HCT116 (cell line): ENCODE measurements at regions not wholly inside any gene's neighbourhood (a gene's known extent, or its start where the extent isn't known, plus 50 kb on each side); places are given as distances from the start of the nearest gene placed in this dataset.

Experiments
- ATAC-seq: fragments of 200-7000 bp; cut with Tn5 transposase; 2 replicates; pipeline ENCODE4 v1.9.1; 2020; ENCODE audit warnings: mild to moderate bottlenecking, moderate library complexity
- BruUV-seq: library from RNA; stranded (reverse); fragments of 400-500 nt; replicated peaks from 2 replicates; lab custom pipeline; 2021; lab: Mats Ljungman, UMichigan
- CTCF ChIA-PET: fragments of 300-600 bp; sonication (Branson Sonifier 250); formaldehyde crosslinking; loops from one replicate; lab custom pipeline; 2021; ENCODE audit warnings: antibody characterized with exemption; lab: Charles Lee
- POLR2A ChIA-PET: fragments of 300-600, 350-600 bp; sonication (Branson Sonifier 250); formaldehyde crosslinking; loops from one replicate; lab custom pipeline; 2021; ENCODE audit warnings: antibody characterized with exemption; lab: Charles Lee
- RAD21 ChIA-PET, 2 experiments: fragments of 300-600 bp; sonication (Branson Sonifier 250); formaldehyde crosslinking; loops; one replicate each; lab custom pipeline; 2023; ENCODE audit warnings: low total read pairs in 2 of 2; ENCODE audit not compliant: uncharacterized antibody in 2 of 2, unreplicated experiment in 2 of 2, low non-redundant PET in 1 of 2; lab: Charles Lee
- DNase-seq: peaks from one replicate; pipeline ENCODE4 v3.0.0-alpha.2; 2010; ENCODE audit warnings: low read depth, low spot score
- H2AFZ ChIP-seq: fragments of 200-600 bp; shearing (Covaris generic), sonication (generic); 2 replicates; pipeline ENCODE4 v1.6.1; 2017; ENCODE audit warnings: low read depth, mixed run types, mixed read lengths, antibody characterized with exemption, low read length; ENCODE audit not compliant: poor library complexity, severe bottlenecking
- H3K27ac ChIP-seq: 2 replicates; pipeline ENCODE4 v1.5.1; 2012; ENCODE audit warnings: low read depth, low read length
- H3K27me3 ChIP-seq: fragments of 200-600 bp; sonication (generic); 2 replicates; pipeline ENCODE4 v1.6.1; 2016; ENCODE audit warnings: mixed run types, low read length, mixed read lengths; ENCODE audit not compliant: insufficient read depth
- H3K36me3 ChIP-seq, 2 experiments: fragments of 200-500 bp in 1 of 2; fragments of 200-600 bp in 1 of 2; sonication (Bioruptor generic) in 1 of 2; sonication (generic) in 1 of 2; 2 replicates each; pipeline versions ENCODE4 v1.5.1 to v1.6.1; 2014 to 2016; ENCODE audit warnings: low read length in 2 of 2, inconsistent platforms in 1 of 2, mixed read lengths in 1 of 2, mixed run types in 1 of 2; ENCODE audit not compliant: insufficient read depth in 2 of 2, control insufficient read depth in 1 of 2
- H3K4me1 ChIP-seq, 2 experiments: fragments of 200-600 bp in 1 of 2; sonication (generic) in 1 of 2; 2 replicates each; pipeline versions ENCODE4 v1.5.1 to v1.6.1; 2012 to 2017; ENCODE audit warnings: low read length in 2 of 2, inconsistent platforms in 1 of 2, mild to moderate bottlenecking in 1 of 2, mixed read lengths in 1 of 2, mixed run types in 1 of 2, moderate library complexity in 1 of 2; ENCODE audit not compliant: insufficient read depth in 2 of 2, control insufficient read depth in 1 of 2
- H3K4me2 ChIP-seq: fragments of 200-600 bp; sonication (generic); 2 replicates; pipeline ENCODE4 v1.6.1; 2017; ENCODE audit warnings: mixed run types, low read length, mixed read lengths
- H3K4me3 ChIP-seq, 2 experiments: fragments of 200-600 bp in 1 of 2; sonication (generic) in 1 of 2; replicated peaks in 1 of 2; 2 replicates each; pipeline ENCODE4 v1.5.1; 2011 to 2016; ENCODE audit warnings: low read length in 2 of 2, control low read depth in 1 of 2, low read depth in 1 of 2, mild to moderate bottlenecking in 1 of 2, mixed read lengths in 1 of 2, mixed run types in 1 of 2
- H3K79me2 ChIP-seq: fragments of 200-600 bp; sonication (generic); 2 replicates; pipeline ENCODE4 v1.6.1; 2017; ENCODE audit warnings: mild to moderate bottlenecking, mixed run types, low read length, moderate library complexity, mixed read lengths; ENCODE audit not compliant: insufficient read depth
- H3K9ac ChIP-seq: fragments of 200-600 bp; sonication (generic); 2 replicates; pipeline ENCODE4 v1.6.1; 2016; ENCODE audit warnings: low read length, mixed read lengths
- H3K9me2 ChIP-seq: fragments of 200-600 bp; sonication (generic), shearing (Covaris generic); 2 replicates; pipeline ENCODE4 v1.6.1; 2017; ENCODE audit warnings: mixed run types, mild to moderate bottlenecking, moderate library complexity; ENCODE audit not compliant: insufficient read depth
- H3K9me3 ChIP-seq, 2 experiments: fragments of 200-500 bp in 1 of 2; fragments of 200-600 bp in 1 of 2; sonication (Bioruptor generic) in 1 of 2; sonication (generic) in 1 of 2; 2 replicates each; pipeline ENCODE4 v1.6.1; 2014 to 2017; ENCODE audit warnings: low read length in 2 of 2, mixed read lengths in 2 of 2, inconsistent platforms in 1 of 2, low read depth in 1 of 2, mild to moderate bottlenecking in 1 of 2, mixed run types in 1 of 2, moderate library complexity in 1 of 2; ENCODE audit not compliant: control insufficient read depth in 1 of 2, insufficient read depth in 1 of 2
- H4K20me1 ChIP-seq: fragments of 200-600 bp; sonication (generic), shearing (Covaris generic); 2 replicates; pipeline ENCODE4 v1.6.1; 2017; ENCODE audit warnings: mixed run types, mild to moderate bottlenecking, moderate library complexity; ENCODE audit not compliant: insufficient read depth
- CBX3 ChIP-seq: IDR thresholded peaks from 2 replicates; pipeline ENCODE4 v1.6.1; 2012; ENCODE audit warnings: low read depth
- EGR1 ChIP-seq: IDR thresholded peaks from 2 replicates; pipeline ENCODE4 v1.6.1; 2012; ENCODE audit warnings: low read depth
- ELF1 ChIP-seq: IDR thresholded peaks from 2 replicates; pipeline ENCODE4 v1.6.1; 2012; ENCODE audit warnings: low read depth, borderline replicate concordance
- POLR2A ChIP-seq: IDR thresholded peaks from 2 replicates; pipeline ENCODE4 v1.7.0; 2011; ENCODE audit warnings: borderline replicate concordance; ENCODE audit not compliant: insufficient read depth, insufficient read length; ENCODE audit errors: extremely low read depth
- SRF ChIP-seq: IDR thresholded peaks from 2 replicates; pipeline ENCODE4 v1.6.1; 2012; ENCODE audit warnings: low read depth
- intact Hi-C: fragments of 100-400 bp; cut with micrococcal nuclease; formaldehyde crosslinking; loops from 2 replicates; pipeline ENCODE4 v1.10.0; 2022

DNA sequence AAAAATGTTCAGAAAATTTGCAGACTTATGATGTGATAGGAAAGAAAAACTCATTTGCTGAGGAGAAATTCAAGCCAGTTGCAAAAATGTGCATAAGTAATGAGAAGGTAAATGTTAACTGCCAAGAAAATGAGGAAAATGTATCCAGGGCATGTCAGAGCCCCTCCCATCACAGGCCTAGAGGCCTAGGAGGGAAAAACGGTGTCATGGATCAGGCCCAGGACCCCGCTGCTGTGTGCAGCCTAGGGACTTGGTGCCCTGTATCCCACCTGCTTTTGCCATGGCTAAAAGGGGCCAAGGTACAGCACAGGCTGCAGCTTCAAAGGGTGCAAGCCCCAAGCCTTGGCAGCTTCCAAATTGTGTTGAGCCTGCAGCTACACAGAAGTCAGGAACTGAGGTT is 214.0 kb upstream of the ADGRL4 start:
- RAD21 ChIA-PET = no interaction called here
- no TSS peak for BruUV-seq
- no peaks in the 10 kb centered on the region for H3K9me3 ChIP-seq
- no peak for ATAC-seq
- no peak overlapping the region for H3K4me3 ChIP-seq
- no peaks in the 10 kb centered on the region for H3K27me3 ChIP-seq
- no peak for DNase-seq
- intact Hi-C loops = no loop called here
- no peak overlapping the region for H2AFZ ChIP-seq
- no peak overlapping the region for H3K4me2 ChIP-seq
- CTCF ChIA-PET = no interaction called here
- no peak overlapping the region for H3K27ac ChIP-seq
- H3K36me3 ChIP-seq = no peaks in the 10 kb centered on the region
- H3K4me1 ChIP-seq = no peaks in the 10 kb centered on the region
- H3K9me2 ChIP-seq = no peaks in the 10 kb centered on the region
- no peaks in the 10 kb centered on the region for H4K20me1 ChIP-seq
- H3K9ac ChIP-seq = no peak overlapping the region
- TF ChIP-seq EGR1 (no peak), SRF (no peak), CBX3 (no peak), POLR2A (no peak)
- TF ChIP-seq, all 23 proteins: peak for 0
- POLR2A ChIA-PET = no interaction called here
- H3K79me2 ChIP-seq = no peaks in the 10 kb centered on the region

DNA sequence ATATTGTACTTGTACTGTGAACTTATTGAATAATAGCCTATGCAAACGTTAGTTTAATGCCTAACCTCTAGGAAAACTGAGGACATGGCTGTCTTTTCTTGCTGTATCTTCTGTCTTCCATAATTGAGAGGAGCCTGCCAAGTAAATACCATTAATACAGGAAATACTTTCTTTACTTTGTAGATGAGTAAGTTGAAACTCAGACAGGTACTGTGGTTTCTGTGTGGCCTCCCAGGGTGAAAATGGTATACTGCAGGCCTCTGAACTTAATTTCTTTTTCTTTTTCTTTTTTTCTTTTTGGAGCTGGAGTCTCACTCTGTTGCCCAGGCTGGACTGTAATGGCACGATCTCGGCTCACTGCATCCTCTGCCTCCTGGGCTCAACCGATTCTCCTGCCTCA is 208.8 kb upstream of the ADGRL4 start:
- TF ChIP-seq SRF = no peak
- no peak for TF ChIP-seq ELF1
- TF ChIP-seq, all 23 proteins: peak for 0
- no TSS peak for BruUV-seq
- ATAC-seq (no peak), DNase-seq (no peak)
- Histone ChIP-seq H3K27ac (no peak overlapping the region), H3K9ac (no peak overlapping the region), H3K4me3 (no peak overlapping the region), H3K36me3 (no peaks in the 10 kb centered on the region), H3K9me2 (no peaks in the 10 kb centered on the region), H3K4me2 (no peak overlapping the region), H3K79me2 (no peaks in the 10 kb centered on the region), H3K4me1 (no peaks in the 10 kb centered on the region), H4K20me1 (no peaks in the 10 kb centered on the region), H3K9me3 (no peaks in the 10 kb centered on the region), H2AFZ (no peak overlapping the region), H3K27me3 (no peaks in the 10 kb centered on the region)
- intact Hi-C loops = no loop called here
- ChIA-PET RAD21 (no interaction called here), CTCF (no interaction called here), POLR2A (no interaction called here)
